Stimulated activated CD8-positive, alpha-beta memory T cell treated with anti-CD3 and anti-CD28 coated beads, Interleukin-15, amount 100 ng/mL, for 24 hours (primary cell): ENCODE measurements at regions not wholly inside any gene's neighbourhood (a gene's known extent, or its start where the extent isn't known, plus 50 kb on each side); places are given as distances from the start of the nearest gene placed in this dataset.
A peak's percentile ranks its signal among the peaks of the same experiment; 100 is the strongest.

Source experiments
- DNase-seq: peaks from one replicate; pipeline ENCODE4 v3.0.0-alpha.2; 2020; ENCODE audit warnings: low read depth

- no peak for DNase-seq
Observed at GRCh38 chr9:124179196-124180071, 78.3 kb upstream of the NEK6 start.

GRCh38 chr9:124180557-124180956 is 77.2 kb upstream of the NEK6 start:
- no peak for DNase-seq

GRCh38 chr9:124182741-124183140 is 75.0 kb upstream of the NEK6 start:
- no peak for DNase-seq

GRCh38 chr9:124183772-124184171 is 74.0 kb upstream of the NEK6 start:
- DNase-seq: no peak

- no peak for DNase-seq
Observed at GRCh38 chr9:124185413-124185812, 72.3 kb upstream of the NEK6 start.

- DNase-seq: no peak
Observed at GRCh38 chr9:124187311-124187710, 70.4 kb upstream of the NEK6 start.

- no peak for DNase-seq
Observed at GRCh38 chr9:124188331-124189110, 69.2 kb upstream of the NEK6 start.

GRCh38 chr9:124190761-124191160 is 67.0 kb upstream of the NEK6 start:
- DNase-seq: no peak

GRCh38 chr9:124191691-124192395 is 65.9 kb upstream of the NEK6 start:
- DNase-seq: no peak

GRCh38 chr9:124196814-124197176 is 61.0 kb upstream of the NEK6 start:
- DNase-seq: no peak

- DNase-seq: no peak
Observed at GRCh38 chr9:124197177-124198095, 60.3 kb upstream of the NEK6 start.

GRCh38 chr9:124198331-124198730 is 59.4 kb upstream of the NEK6 start:
- DNase-seq: no peak

- no peak for DNase-seq
Observed at GRCh38 chr9:124198948-124199347, 58.8 kb upstream of the NEK6 start.

- DNase-seq: no peak
Observed at GRCh38 chr9:124199474-124199873, 58.3 kb upstream of the NEK6 start.

- peak; percentile 40 for DNase-seq
Observed at GRCh38 chr9:124202447-124202971, 55.2 kb upstream of the NEK6 start.

- no peak for DNase-seq
Observed at GRCh38 chr9:124205686-124206352, 51.9 kb upstream of the NEK6 start.

- DNase-seq: no peak
Observed at GRCh38 chr9:124206391-124206790, 51.4 kb upstream of the NEK6 start.
